ENCODE measurements at regions not wholly inside any gene's neighbourhood (a gene's known extent, or its start where the extent isn't known, plus 50 kb on each side); places are given as distances from the start of the nearest gene placed in this dataset.

GRCh38 chr13:56903710-56904282 is 236.9 kb upstream of the PRR20A start:
- TF ChIP-seq EZH2 (IDR thresholded peaks at IDR 0.05; ENCODE audit: low read length, missing control alignments), result no peak
- TF ChIP-seq, protein P1, sequence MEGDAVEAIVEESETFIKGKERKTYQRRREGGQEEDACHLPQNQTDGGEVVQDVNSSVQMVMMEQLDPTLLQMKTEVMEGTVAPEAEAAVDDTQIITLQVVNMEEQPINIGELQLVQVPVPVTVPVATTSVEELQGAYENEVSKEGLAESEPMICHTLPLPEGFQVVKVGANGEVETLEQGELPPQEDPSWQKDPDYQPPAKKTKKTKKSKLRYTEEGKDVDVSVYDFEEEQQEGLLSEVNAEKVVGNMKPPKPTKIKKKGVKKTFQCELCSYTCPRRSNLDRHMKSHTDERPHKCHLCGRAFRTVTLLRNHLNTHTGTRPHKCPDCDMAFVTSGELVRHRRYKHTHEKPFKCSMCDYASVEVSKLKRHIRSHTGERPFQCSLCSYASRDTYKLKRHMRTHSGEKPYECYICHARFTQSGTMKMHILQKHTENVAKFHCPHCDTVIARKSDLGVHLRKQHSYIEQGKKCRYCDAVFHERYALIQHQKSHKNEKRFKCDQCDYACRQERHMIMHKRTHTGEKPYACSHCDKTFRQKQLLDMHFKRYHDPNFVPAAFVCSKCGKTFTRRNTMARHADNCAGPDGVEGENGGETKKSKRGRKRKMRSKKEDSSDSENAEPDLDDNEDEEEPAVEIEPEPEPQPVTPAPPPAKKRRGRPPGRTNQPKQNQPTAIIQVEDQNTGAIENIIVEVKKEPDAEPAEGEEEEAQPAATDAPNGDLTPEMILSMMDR (conservative IDR thresholded peaks at IDR 0.05 in 1 of 2, IDR thresholded peaks at IDR 0.05 in 1 of 2; ENCODE audit: low read depth in 1 of 2, low read length in 2 of 2), result no peak
